HL-60 (cell line): ENCODE measurements at regions not wholly inside any gene's neighbourhood (a gene's known extent, or its start where the extent isn't known, plus 50 kb on each side); places are given as distances from the start of the nearest gene placed in this dataset.

Experiments
- GABPA ChIP-seq: IDR thresholded peaks from 2 replicates; pipeline ENCODE4 v1.6.1; 2012; ENCODE audit warnings: low read depth
- POLR2AphosphoS5 ChIP-seq: IDR thresholded peaks from 2 replicates; pipeline ENCODE4 v1.6.1; 2012; ENCODE audit warnings: low read depth
- SPI1 ChIP-seq: IDR thresholded peaks from 2 replicates; pipeline ENCODE4 v1.6.1; 2012; ENCODE audit warnings: low read depth, mild to moderate bottlenecking, borderline replicate concordance
- TF ChIP-seq, protein P1 (sequence below): IDR thresholded peaks from 2 replicates; pipeline ENCODE4 v1.6.1; 2012; ENCODE audit warnings: low read depth; ENCODE audit not compliant: insufficient replicate concordance
- TF ChIP-seq, protein P2 (sequence below): IDR thresholded peaks from one replicate; pipeline ENCODE4 v1.5.1; 2011; ENCODE audit warnings: low read length, control low read depth, inconsistent platforms; ENCODE audit not compliant: insufficient read depth

GRCh38 chr7:3236268-3236667 is 64.8 kb upstream of the SDK1 start:
- TF ChIP-seq, protein P1, sequence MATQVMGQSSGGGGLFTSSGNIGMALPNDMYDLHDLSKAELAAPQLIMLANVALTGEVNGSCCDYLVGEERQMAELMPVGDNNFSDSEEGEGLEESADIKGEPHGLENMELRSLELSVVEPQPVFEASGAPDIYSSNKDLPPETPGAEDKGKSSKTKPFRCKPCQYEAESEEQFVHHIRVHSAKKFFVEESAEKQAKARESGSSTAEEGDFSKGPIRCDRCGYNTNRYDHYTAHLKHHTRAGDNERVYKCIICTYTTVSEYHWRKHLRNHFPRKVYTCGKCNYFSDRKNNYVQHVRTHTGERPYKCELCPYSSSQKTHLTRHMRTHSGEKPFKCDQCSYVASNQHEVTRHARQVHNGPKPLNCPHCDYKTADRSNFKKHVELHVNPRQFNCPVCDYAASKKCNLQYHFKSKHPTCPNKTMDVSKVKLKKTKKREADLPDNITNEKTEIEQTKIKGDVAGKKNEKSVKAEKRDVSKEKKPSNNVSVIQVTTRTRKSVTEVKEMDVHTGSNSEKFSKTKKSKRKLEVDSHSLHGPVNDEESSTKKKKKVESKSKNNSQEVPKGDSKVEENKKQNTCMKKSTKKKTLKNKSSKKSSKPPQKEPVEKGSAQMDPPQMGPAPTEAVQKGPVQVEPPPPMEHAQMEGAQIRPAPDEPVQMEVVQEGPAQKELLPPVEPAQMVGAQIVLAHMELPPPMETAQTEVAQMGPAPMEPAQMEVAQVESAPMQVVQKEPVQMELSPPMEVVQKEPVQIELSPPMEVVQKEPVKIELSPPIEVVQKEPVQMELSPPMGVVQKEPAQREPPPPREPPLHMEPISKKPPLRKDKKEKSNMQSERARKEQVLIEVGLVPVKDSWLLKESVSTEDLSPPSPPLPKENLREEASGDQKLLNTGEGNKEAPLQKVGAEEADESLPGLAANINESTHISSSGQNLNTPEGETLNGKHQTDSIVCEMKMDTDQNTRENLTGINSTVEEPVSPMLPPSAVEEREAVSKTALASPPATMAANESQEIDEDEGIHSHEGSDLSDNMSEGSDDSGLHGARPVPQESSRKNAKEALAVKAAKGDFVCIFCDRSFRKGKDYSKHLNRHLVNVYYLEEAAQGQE = no peak
- TF ChIP-seq, protein P2, sequence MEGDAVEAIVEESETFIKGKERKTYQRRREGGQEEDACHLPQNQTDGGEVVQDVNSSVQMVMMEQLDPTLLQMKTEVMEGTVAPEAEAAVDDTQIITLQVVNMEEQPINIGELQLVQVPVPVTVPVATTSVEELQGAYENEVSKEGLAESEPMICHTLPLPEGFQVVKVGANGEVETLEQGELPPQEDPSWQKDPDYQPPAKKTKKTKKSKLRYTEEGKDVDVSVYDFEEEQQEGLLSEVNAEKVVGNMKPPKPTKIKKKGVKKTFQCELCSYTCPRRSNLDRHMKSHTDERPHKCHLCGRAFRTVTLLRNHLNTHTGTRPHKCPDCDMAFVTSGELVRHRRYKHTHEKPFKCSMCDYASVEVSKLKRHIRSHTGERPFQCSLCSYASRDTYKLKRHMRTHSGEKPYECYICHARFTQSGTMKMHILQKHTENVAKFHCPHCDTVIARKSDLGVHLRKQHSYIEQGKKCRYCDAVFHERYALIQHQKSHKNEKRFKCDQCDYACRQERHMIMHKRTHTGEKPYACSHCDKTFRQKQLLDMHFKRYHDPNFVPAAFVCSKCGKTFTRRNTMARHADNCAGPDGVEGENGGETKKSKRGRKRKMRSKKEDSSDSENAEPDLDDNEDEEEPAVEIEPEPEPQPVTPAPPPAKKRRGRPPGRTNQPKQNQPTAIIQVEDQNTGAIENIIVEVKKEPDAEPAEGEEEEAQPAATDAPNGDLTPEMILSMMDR = no peak
- TF ChIP-seq POLR2AphosphoS5 (no peak), GABPA (no peak), SPI1 (no peak)
